ENCODE measurements at regions not wholly inside any gene's neighbourhood (a gene's known extent, or its start where the extent isn't known, plus 50 kb on each side); places are given as distances from the start of the nearest gene placed in this dataset.

DNA sequence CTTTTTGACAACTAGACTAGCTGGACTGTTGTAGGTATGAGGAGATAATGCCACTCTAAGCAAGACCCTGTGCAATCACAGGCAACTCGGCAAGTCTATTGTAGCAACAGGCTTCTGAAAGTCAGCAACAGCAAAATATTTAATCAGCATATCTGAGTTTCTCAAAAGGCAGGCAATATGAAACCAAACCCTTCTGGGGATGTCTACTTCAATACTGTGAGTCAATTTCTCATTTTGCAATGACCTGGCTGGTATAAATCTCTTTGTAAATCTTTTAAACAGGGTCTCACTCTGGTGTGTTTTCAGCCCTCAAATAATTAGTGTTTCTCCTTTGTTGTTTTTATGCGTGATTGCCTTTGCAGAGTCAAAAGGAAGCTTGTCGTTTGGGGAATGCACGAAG is 1044.5 kb downstream of the NTRK3 start:
- H3K4me1 Mint-ChIP-seq = peaks cover 63% of the 10 kb centered on the region
- no peaks in the 10 kb centered on the region for H3K36me3 Mint-ChIP-seq (ENCODE audit: low read depth)
- H3K9me3 Mint-ChIP-seq = peaks cover 15% of the 10 kb centered on the region
- no peak overlapping the region for H3K4me3 Mint-ChIP-seq
- TF ChIP-seq, protein P1, sequence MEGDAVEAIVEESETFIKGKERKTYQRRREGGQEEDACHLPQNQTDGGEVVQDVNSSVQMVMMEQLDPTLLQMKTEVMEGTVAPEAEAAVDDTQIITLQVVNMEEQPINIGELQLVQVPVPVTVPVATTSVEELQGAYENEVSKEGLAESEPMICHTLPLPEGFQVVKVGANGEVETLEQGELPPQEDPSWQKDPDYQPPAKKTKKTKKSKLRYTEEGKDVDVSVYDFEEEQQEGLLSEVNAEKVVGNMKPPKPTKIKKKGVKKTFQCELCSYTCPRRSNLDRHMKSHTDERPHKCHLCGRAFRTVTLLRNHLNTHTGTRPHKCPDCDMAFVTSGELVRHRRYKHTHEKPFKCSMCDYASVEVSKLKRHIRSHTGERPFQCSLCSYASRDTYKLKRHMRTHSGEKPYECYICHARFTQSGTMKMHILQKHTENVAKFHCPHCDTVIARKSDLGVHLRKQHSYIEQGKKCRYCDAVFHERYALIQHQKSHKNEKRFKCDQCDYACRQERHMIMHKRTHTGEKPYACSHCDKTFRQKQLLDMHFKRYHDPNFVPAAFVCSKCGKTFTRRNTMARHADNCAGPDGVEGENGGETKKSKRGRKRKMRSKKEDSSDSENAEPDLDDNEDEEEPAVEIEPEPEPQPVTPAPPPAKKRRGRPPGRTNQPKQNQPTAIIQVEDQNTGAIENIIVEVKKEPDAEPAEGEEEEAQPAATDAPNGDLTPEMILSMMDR (IDR thresholded peaks at IDR 0.05) = no peak
- H3K27ac Mint-ChIP-seq = no peak overlapping the region
- H3K27me3 Mint-ChIP-seq (ENCODE audit: low read depth, poor library complexity) = no peaks in the 10 kb centered on the region
- DNase-seq = no peak

DNA sequence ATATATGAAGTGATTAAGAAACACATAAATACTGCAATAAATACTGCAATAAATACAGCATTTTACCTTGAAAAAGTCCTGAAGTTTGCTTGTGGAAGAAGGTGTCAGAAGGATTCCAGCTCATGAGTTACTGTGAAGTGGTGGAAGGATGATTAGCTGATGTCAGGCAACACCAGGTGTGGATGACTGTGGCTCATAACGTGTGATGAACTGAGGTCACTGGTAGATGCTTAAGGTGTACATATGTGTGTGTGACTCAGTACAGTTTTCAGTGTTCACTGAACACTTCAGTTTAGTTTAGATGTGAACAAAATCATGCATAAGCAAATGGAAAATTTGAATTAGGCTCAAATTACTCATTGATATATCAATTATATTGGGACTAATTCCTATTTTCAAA is 1045.0 kb downstream of the NTRK3 start:
- Mint-ChIP-seq H3K36me3 (ENCODE audit: low read depth) (no peaks in the 10 kb centered on the region), H3K27me3 (ENCODE audit: low read depth, poor library complexity) (no peaks in the 10 kb centered on the region), H3K9me3 (peaks cover 15% of the 10 kb centered on the region), H3K4me3 (no peak overlapping the region), H3K27ac (no peak overlapping the region), H3K4me1 (peaks cover 66% of the 10 kb centered on the region)
- TF ChIP-seq, protein P1 (IDR thresholded peaks at IDR 0.05) = no peak
- DNase-seq = no peak

DNA sequence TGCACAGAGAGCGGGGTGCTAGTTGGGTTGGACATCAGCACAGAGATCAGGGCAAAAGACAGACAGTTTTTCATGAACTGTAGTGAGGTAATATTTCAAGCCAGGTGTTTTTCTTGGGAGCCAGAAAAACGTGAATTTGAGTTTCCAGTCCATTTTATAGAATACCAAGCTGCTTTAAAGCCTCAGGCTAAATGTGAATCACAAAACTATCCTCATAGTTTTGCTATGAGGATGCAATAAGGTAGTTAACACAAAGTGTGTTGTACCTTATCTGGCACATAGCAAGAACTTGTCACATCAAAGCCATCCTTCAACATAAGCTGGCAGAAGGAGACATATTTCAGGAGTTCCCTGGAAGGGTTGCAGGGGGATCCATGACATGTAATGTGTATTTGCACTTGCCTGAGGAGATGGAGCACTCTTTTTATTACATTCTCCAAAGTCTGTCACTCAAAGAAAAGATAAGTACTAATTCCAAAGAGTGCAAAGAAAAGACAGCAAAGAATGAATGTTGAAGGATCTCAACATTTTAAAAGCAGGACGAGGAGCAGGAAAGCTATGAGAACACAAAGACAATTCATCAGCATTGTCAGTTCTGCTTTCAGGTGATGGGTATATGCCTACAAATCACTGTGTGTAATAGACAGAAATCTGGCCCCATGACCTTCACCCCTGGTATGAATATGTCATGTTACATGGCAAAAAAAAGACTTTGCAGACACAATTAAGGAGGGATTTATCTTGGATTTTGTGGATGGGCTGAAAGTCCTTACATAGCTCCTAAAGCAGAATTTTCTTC is 1046.4 kb downstream of the NTRK3 start:
- no peak for DNase-seq
- H3K27me3 Mint-ChIP-seq (ENCODE audit: low read depth, poor library complexity) = no peaks in the 10 kb centered on the region
- no peak overlapping the region for H3K4me3 Mint-ChIP-seq
- peaks cover 56% of the 10 kb centered on the region for H3K4me1 Mint-ChIP-seq
- no peaks in the 10 kb centered on the region for H3K36me3 Mint-ChIP-seq (ENCODE audit: low read depth)
- H3K9me3 Mint-ChIP-seq = peaks cover 15% of the 10 kb centered on the region
- H3K27ac Mint-ChIP-seq = no peak overlapping the region
- TF ChIP-seq, protein P1 (IDR thresholded peaks at IDR 0.05) = no peak

DNA sequence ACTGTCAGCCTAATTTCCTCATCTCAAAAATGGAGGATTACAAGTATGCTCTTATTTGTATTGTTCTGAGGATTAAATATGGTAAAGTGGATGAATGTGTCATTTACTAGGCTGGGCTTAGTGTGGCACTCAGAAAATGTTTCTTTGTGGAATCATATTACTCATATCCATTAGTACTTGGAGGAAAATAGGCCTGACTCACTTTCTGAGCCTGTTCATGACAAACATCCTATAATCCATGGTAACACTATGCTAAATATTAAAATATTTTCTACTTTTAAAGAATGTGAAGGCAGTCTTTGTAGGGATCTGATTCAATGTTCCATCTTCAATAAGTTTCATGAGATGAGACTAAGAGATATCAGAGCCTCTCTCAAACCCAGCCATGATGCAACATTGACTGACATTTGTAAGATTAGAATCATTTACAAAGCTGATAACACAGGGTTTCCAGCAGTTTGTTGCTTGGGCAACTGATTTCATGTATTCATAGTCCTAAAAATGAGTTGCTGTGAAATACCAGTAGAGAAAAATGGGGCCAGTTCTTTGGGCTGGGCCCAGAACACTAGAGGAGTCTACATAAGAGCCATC is 1048.5 kb downstream of the NTRK3 start:
- no peaks in the 10 kb centered on the region for H3K36me3 Mint-ChIP-seq (ENCODE audit: low read depth)
- H3K9me3 Mint-ChIP-seq = peaks cover 11% of the 10 kb centered on the region
- no peaks in the 10 kb centered on the region for H3K27me3 Mint-ChIP-seq (ENCODE audit: low read depth, poor library complexity)
- H3K4me3 Mint-ChIP-seq = no peak overlapping the region
- H3K4me1 Mint-ChIP-seq = peaks cover 36% of the 10 kb centered on the region
- H3K27ac Mint-ChIP-seq = no peak overlapping the region
- TF ChIP-seq, protein P1 (IDR thresholded peaks at IDR 0.05) = no peak
- no peak for DNase-seq

DNA sequence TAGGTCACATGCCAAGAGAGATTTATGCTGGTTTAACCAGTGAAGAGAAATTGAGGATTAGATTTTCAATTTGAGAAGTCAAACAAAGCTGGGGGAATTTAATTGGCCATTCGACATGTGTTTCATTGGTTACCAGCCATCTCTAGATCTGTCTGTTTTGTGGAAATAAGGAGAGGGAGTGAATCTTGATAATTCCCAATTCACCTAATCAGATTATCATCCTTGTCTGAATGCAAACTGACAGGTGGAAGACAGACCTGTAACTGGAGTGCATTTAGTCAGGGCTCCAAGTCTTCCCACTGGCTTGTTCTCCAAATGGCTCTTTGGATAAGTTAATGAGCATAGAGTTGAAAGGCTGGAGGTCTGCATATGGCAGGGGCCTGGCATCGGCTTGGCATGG is 1049.3 kb downstream of the NTRK3 start:
- no peak for DNase-seq
- peaks cover 6% of the 10 kb centered on the region for H3K9me3 Mint-ChIP-seq
- H3K4me3 Mint-ChIP-seq = no peak overlapping the region
- peaks cover 28% of the 10 kb centered on the region for H3K4me1 Mint-ChIP-seq
- H3K27ac Mint-ChIP-seq = no peak overlapping the region
- no peaks in the 10 kb centered on the region for H3K36me3 Mint-ChIP-seq (ENCODE audit: low read depth)
- H3K27me3 Mint-ChIP-seq (ENCODE audit: low read depth, poor library complexity) = no peaks in the 10 kb centered on the region
- TF ChIP-seq, protein P1 (IDR thresholded peaks at IDR 0.05) = no peak

DNA sequence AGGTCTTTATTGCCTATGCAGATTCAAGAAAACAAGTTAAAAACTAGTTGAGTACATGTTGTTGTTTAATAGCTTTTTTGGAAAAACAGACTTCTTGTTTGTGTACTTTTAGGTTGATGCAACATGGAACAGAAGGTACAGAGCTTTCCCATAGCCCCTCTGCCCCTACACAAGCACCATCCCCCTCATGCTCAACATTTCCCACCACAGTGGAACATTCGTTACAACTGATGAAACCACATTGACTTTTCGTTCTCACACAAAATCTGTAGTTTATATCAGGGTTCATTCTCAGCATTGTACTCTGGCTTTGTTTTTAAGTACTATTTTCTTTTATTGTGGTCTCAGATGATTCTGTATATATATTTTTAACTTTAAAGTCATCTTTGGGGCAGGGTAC is 1054.6 kb downstream of the NTRK3 start:
- TF ChIP-seq, protein P1 (IDR thresholded peaks at IDR 0.05) = no peak
- H3K4me1 Mint-ChIP-seq = peaks cover 13% of the 10 kb centered on the region
- no peaks in the 10 kb centered on the region for H3K36me3 Mint-ChIP-seq (ENCODE audit: low read depth)
- no peak overlapping the region for H3K27ac Mint-ChIP-seq
- DNase-seq = no peak
- no peaks in the 10 kb centered on the region for H3K9me3 Mint-ChIP-seq
- H3K27me3 Mint-ChIP-seq (ENCODE audit: low read depth, poor library complexity) = peaks cover 3% of the 10 kb centered on the region
- H3K4me3 Mint-ChIP-seq = no peak overlapping the region

All from nephron progenitor cell (in vitro differentiated cells).